K562 (cell line): ENCODE measurements at regions not wholly inside any gene's neighbourhood (a gene's known extent, or its start where the extent isn't known, plus 50 kb on each side); places are given as distances from the start of the nearest gene placed in this dataset.

Experiments
- ATAC-seq: fragments of 200-7000 bp; cut with Tn5 transposase; 3 replicates; pipeline ENCODE4 v1.9.1; 2020; ENCODE audit warnings: moderate library complexity
- BruUV-seq: library from RNA; stranded (reverse); fragments of 400-500 nt; replicated peaks from 2 replicates; lab custom pipeline; 2021; lab: Mats Ljungman, UMichigan
- CTCF ChIA-PET: fragments of 300-600 bp; formaldehyde crosslinking; extraction: SDS; loops from one replicate; lab custom pipeline; 2021; ENCODE audit warnings: low intra/inter-chr PET ratio; lab: Yijun Ruan, JAX
- POLR2A ChIA-PET: fragments of 300-600, 350-650 bp; sonication (Branson Sonifier 250); formaldehyde crosslinking; extraction: SDS; loops from one replicate; lab custom pipeline; 2021; ENCODE audit warnings: antibody characterized with exemption, inconsistent platforms; lab: Yijun Ruan, JAX
- DNase-seq, 4 experiments: peaks; one replicate each; pipeline versions ENCODE4 v3.0.0 to v3.0.0-alpha.2; 2011 to 2018; ENCODE audit warnings: low spot score in 3 of 4, mixed read lengths in 3 of 4; ENCODE audit errors: extremely low read depth in 1 of 4
- FAIRE-seq: peaks from 2 replicates; lab custom pipeline; 2011; peaks lifted over from hg19 to GRCh38; lab: Jason Lieb, UNC
- H2AFZ ChIP-seq: 2 replicates; pipeline ENCODE4 v1.6.0; 2011; ENCODE audit warnings: low read depth, low read length, control low read depth, inconsistent platforms
- H3K27ac ChIP-seq: fragments of 200-600 bp; 3 replicates; pipeline ENCODE4 v1.8.0; 2011; ENCODE audit warnings: low read depth, mild to moderate bottlenecking, control low read depth, inconsistent platforms, low read length, moderate library complexity, mixed read lengths; ENCODE audit errors: extremely low read depth
- H3K27me3 ChIP-seq, 2 experiments: fragments of 300-600 bp in 1 of 2; 2 replicates in 1 of 2; 3 replicates in 1 of 2; pipeline versions ENCODE4 v1.6.0 to v1.8.0; 2011; ENCODE audit warnings: inconsistent platforms in 2 of 2, low read length in 2 of 2, mild to moderate bottlenecking in 1 of 2, mixed read lengths in 1 of 2, moderate library complexity in 1 of 2; ENCODE audit not compliant: control insufficient read depth in 2 of 2, insufficient read depth in 2 of 2
- H3K36me3 ChIP-seq: fragments of 300-600 bp; 3 replicates; pipeline ENCODE4 v1.8.0; 2011; ENCODE audit warnings: mild to moderate bottlenecking, low read length, inconsistent platforms; ENCODE audit not compliant: control insufficient read depth, insufficient read depth
- H3K4me1 ChIP-seq, 2 experiments: fragments of 200-600 bp in 1 of 2; replicated peaks in 1 of 2; 2 replicates in 1 of 2; 3 replicates in 1 of 2; pipeline versions ENCODE4 v1.5.1 to v1.8.0; 2011; ENCODE audit warnings: inconsistent platforms in 2 of 2, low read length in 2 of 2, mild to moderate bottlenecking in 1 of 2, mixed read lengths in 1 of 2, moderate library complexity in 1 of 2; ENCODE audit not compliant: control insufficient read depth in 2 of 2, insufficient read depth in 2 of 2
- H3K4me2 ChIP-seq: 2 replicates; pipeline ENCODE4 v1.6.1; 2011; ENCODE audit warnings: low read length, control low read depth, inconsistent platforms, mixed read lengths; ENCODE audit not compliant: insufficient read depth
- H3K4me3 ChIP-seq: fragments of 200-600 bp; sonication (generic), shearing (Covaris generic); 2 replicates; pipeline ENCODE4 v1.5.1; 2016; ENCODE audit warnings: control low read depth, inconsistent platforms
- H3K79me2 ChIP-seq: fragments of 200-600 bp; 3 replicates; pipeline ENCODE4 v1.8.0; 2011; ENCODE audit warnings: low read length, inconsistent platforms; ENCODE audit not compliant: control insufficient read depth, insufficient read depth
- H3K9ac ChIP-seq, 2 experiments: 2 replicates each; pipeline versions ENCODE4 v1.6.0 to v1.6.1; 2011; ENCODE audit warnings: low read depth in 2 of 2, low read length in 2 of 2, control low read depth in 1 of 2, inconsistent platforms in 1 of 2, mild to moderate bottlenecking in 1 of 2, mixed read lengths in 1 of 2; ENCODE audit not compliant: insufficient read depth in 1 of 2
- H3K9me1 ChIP-seq: one replicate; pipeline ENCODE4 v1.6.0; 2011; ENCODE audit warnings: inconsistent platforms, mild to moderate bottlenecking, low read length, moderate library complexity; ENCODE audit not compliant: control insufficient read depth, insufficient read depth
- H3K9me3 ChIP-seq: replicated peaks from 2 replicates; pipeline ENCODE4 v1.5.1; 2011; ENCODE audit warnings: low read depth, low read length, inconsistent platforms; ENCODE audit not compliant: control insufficient read depth, insufficient read depth
- H4K20me1 ChIP-seq: replicated peaks from 2 replicates; pipeline ENCODE4 v1.6.1; 2011; ENCODE audit warnings: low read length, inconsistent platforms, mixed read lengths; ENCODE audit not compliant: control insufficient read depth, insufficient read depth
- CEBPG ChIP-seq, 3 experiments: fragments of 200-800 bp in 1 of 3; sonication (Bioruptor generic) in 1 of 3; sonication (generic) in 1 of 3; formaldehyde crosslinking in 1 of 3; IDR thresholded peaks in 2 of 3; conservative IDR thresholded peaks in 1 of 3; 2 replicates each; pipeline versions ENCODE4 v1.6.1 to v1.8.0; 2016 to 2022; ENCODE audit warnings: missing compliant biosample characterization in 2 of 3, missing genetic modification characterization in 2 of 3, mild to moderate bottlenecking in 1 of 3, missing genetic modification reagents in 1 of 3
- CTCF ChIP-seq, 3 experiments: IDR thresholded peaks in 2 of 3; conservative IDR thresholded peaks in 1 of 3; 2 replicates each; pipeline ENCODE4 v1.5.1; 2011 to 2012; ENCODE audit warnings: low read length in 3 of 3, mild to moderate bottlenecking in 3 of 3, control low read depth in 2 of 3, improper control_type of control experiment in 1 of 3, inconsistent platforms in 1 of 3, low read depth in 1 of 3, mixed read lengths in 1 of 3, moderate library complexity in 1 of 3; ENCODE audit not compliant: insufficient read depth in 2 of 3
- GABPA ChIP-seq: fragments of 200-800 bp; sonication (Bioruptor generic); conservative IDR thresholded peaks from 2 replicates; pipeline ENCODE4 v1.6.1; 2016; ENCODE audit warnings: low read depth, missing genetic modification characterization, missing compliant biosample characterization
- KAT8 ChIP-seq: fragments of 450-650 bp; IDR thresholded peaks from 2 replicates; pipeline ENCODE4 v1.6.1; 2016; ENCODE audit warnings: low read depth, mild to moderate bottlenecking
- RAD21 ChIP-seq, 2 experiments: fragments of 250-450 bp in 1 of 2; fragments of 450-650 bp in 1 of 2; sonication (Bioruptor Pico) in 1 of 2; formaldehyde crosslinking in 1 of 2; IDR thresholded peaks in 1 of 2; conservative IDR thresholded peaks in 1 of 2; 2 replicates each; pipeline versions ENCODE4 v1.4.0 to v1.8.0; 2020 to 2022; ENCODE audit warnings: mild to moderate bottlenecking in 2 of 2, moderate library complexity in 1 of 2
- WGBS: fragments of 100-300 bp; shearing (Covaris generic); methylation state at CpG from one replicate; pipeline ENCODE4 v1.1.6; 2016; ENCODE audit warnings: low coverage, mixed read lengths; ENCODE audit not compliant: insufficient coverage; ENCODE audit errors: missing lambda C conversion rate; 5-methylcytosine and 5-hydroxymethylcytosine counted together
- in situ Hi-C: fragments of 300-500 bp; cut with MboI; formaldehyde crosslinking; loops from 4 replicates; pipeline ENCODE4 v1.15.0; 2018; ENCODE audit warnings: inconsistent platforms, mixed read lengths
- intact Hi-C: fragments of 100-400 bp; cut with micrococcal nuclease; formaldehyde crosslinking; loops from 2 replicates; pipeline ENCODE4 v1.14.2; 2022

GRCh38 chr5:53350991-53351770 is 129.2 kb upstream of the FST start:
- BruUV-seq, result no TSS peak
- ATAC-seq (peak; percentile 69), DNase-seq (peak in 2 of 4 experiments; percentile 3 to 18), FAIRE-seq (no peak)
- Histone ChIP-seq H3K4me2 (no peak overlapping the region), H3K27me3 (no peaks in the 10 kb centered on the region; a peak in 1 of 5 replicates), H2AFZ (no peak overlapping the region), H3K9me1 (no peaks in the 10 kb centered on the region), H3K4me1 (no peaks in the 10 kb centered on the region), H3K79me2 (no peaks in the 10 kb centered on the region), H3K36me3 (no peaks in the 10 kb centered on the region), H3K27ac (no peak overlapping the region), H3K9ac (no peak overlapping the region), H4K20me1 (no peaks in the 10 kb centered on the region), H3K9me3 (no peaks in the 10 kb centered on the region), H3K4me3 (no peak overlapping the region)
- ChIA-PET CTCF (no interaction called here), POLR2A (no interaction called here)
- in situ Hi-C loops, result no loop called here
- WGBS, result 4% methylated on average over 4 of the region's 4 CpGs
- peak in 2 of 3 experiments; percentile 17 to 32; a peak in 2 of 6 replicates for TF ChIP-seq CTCF (IDR thresholded peaks at IDR 0.05 in 2 of 3, conservative IDR thresholded peaks at IDR 0.05 in 1 of 3; ENCODE audit: insufficient read depth in 2 of 3, low read depth in 1 of 3, low read length in 3 of 3)
- TF ChIP-seq GABPA (tag), result peak; percentile 44
- no peak for TF ChIP-seq KAT8
- TF ChIP-seq RAD21 (CRISPR knock-in tag; conservative IDR thresholded peaks at IDR 0.05 in 1 of 2, IDR thresholded peaks at IDR 0.05 in 1 of 2), result peak in 1 of 2 experiments; percentile 30; a peak in 2 of 4 replicates
- TF ChIP-seq CEBPG (CRISPR knock-in tag; IDR thresholded peaks at IDR 0.05), result no peak
- TF ChIP-seq CEBPG (tag; conservative IDR thresholded peaks at IDR 0.05 in 1 of 2, IDR thresholded peaks at IDR 0.05 in 1 of 2), result no peak
- intact Hi-C loops, result no loop called here
